ENCODE measurements at regions not wholly inside any gene's neighbourhood (a gene's known extent, or its start where the extent isn't known, plus 50 kb on each side); places are given as distances from the start of the nearest gene placed in this dataset.

DNA sequence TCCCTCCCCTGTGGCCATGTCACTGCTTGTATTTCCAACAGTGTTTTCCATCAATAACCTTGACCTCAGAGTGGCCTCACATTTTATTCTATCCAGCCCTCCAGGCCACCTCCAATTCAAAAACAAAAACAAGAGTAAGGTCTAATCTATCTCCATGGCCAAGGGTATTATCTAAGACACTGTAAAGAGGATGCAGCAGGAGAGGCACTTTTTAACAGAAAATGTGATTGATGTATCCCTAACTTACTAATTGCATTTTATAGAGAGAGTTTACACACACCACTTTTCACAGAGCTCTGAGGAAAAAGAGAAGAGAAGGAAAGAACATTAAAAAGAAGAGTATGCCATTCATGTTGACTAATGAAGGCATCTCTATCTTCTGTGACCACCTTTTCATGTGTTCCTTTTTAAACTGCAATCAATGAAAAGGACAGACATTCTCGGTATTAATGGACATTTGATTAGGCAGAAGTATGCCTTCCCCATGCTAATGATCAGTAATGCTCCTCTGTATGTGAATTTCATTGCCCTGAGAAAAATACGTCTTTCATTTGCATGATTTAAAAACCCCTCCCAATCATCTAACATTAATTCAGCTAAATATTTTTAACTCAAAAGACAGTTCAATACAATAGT lies 653.3 kb upstream of the POU3F3 start:
- H3K9me3 Mint-ChIP-seq, result no peaks in the 10 kb centered on the region
- H3K27ac Mint-ChIP-seq, result no peak overlapping the region
- intact Hi-C loops (cut with micrococcal nuclease), result no loop called here
- DNase-seq (no peak), ATAC-seq (ENCODE audit: low read depth) (no peak)
- CTCF ChIA-PET, result no interaction called here
- no peaks in the 10 kb centered on the region for H3K36me3 Mint-ChIP-seq (ENCODE audit: low read depth)
- no peaks in the 10 kb centered on the region for H3K27me3 Mint-ChIP-seq
- no peak overlapping the region for H3K4me3 Mint-ChIP-seq
- H3K4me1 Mint-ChIP-seq, result no peaks in the 10 kb centered on the region
- TF ChIP-seq, protein P1, sequence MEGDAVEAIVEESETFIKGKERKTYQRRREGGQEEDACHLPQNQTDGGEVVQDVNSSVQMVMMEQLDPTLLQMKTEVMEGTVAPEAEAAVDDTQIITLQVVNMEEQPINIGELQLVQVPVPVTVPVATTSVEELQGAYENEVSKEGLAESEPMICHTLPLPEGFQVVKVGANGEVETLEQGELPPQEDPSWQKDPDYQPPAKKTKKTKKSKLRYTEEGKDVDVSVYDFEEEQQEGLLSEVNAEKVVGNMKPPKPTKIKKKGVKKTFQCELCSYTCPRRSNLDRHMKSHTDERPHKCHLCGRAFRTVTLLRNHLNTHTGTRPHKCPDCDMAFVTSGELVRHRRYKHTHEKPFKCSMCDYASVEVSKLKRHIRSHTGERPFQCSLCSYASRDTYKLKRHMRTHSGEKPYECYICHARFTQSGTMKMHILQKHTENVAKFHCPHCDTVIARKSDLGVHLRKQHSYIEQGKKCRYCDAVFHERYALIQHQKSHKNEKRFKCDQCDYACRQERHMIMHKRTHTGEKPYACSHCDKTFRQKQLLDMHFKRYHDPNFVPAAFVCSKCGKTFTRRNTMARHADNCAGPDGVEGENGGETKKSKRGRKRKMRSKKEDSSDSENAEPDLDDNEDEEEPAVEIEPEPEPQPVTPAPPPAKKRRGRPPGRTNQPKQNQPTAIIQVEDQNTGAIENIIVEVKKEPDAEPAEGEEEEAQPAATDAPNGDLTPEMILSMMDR (IDR thresholded peaks at IDR 0.05), result no peak
- POLR2A ChIA-PET, result no interaction called here

DNA sequence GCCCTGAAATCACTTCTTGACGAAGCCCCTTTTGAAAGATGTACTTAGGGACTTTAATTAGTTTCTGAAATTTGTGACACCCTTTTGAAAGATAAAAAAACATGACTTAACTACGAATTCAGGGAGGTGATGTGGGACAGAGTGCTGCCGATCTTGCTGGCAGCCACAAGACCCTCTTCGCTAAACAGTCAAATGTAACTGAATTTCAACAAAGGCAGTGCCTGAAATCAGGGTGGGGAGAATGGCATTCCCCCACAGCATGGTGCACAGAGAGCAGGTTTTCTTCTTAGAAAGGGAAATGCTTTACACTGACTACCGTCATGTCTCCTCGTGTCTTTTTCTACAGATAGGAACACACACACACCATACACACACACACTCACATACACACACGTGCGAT lies 640.2 kb upstream of the POU3F3 start:
- Mint-ChIP-seq H3K27me3 (no peaks in the 10 kb centered on the region), H3K4me3 (no peak overlapping the region), H3K27ac (no peak overlapping the region), H3K9me3 (no peaks in the 10 kb centered on the region), H3K36me3 (ENCODE audit: low read depth) (no peaks in the 10 kb centered on the region), H3K4me1 (no peaks in the 10 kb centered on the region)
- no peak for ATAC-seq (ENCODE audit: low read depth)
- DNase-seq, result no peak
- ChIA-PET CTCF (no interaction called here), POLR2A (no interaction called here)
- intact Hi-C loops (cut with micrococcal nuclease), result no loop called here
- TF ChIP-seq, protein P1 (IDR thresholded peaks at IDR 0.05), result no peak

DNA sequence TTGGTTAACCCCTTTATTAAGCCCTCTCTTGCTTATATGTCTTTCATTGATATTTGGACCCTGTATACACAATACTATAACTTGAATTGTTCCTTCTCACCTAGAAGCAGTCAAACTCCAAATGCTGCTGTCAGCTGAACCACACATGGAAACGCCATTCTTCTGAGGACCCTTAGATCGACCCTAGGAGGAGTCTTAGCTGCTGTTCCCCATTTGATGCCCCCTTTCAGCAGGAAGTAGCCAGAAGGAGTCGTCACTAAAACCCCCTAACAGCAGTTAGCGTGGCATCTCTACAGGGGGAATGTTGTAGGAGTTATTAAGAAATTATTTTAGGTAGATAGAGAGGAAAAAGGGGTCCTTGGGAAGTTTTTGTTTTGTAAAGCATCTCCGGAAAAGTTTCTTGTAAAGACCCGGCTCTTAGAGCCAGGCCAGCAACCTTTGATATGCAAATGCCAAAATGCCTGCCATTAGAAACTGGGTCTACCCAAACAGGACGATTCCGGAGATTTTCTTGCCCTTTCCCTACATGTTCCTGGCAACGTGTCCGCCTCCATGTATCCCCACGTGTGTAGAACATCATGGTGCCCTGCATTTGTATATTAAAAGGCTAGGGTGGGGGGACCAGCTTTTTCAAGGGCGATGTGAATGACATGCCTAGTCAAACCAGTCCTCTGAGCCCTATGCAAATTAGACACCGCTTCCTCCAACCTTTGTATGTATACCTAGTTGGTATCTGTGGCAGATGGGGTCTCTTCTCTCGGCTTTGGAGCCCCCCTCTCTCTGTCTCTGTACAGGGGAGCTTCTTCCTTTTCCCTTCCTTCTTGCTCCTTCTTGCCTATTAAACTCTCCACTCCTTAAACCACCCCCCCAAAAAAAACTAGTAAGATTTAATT lies 638.4 kb upstream of the POU3F3 start:
- TF ChIP-seq, protein P1 (IDR thresholded peaks at IDR 0.05), result no peak
- H3K36me3 Mint-ChIP-seq (ENCODE audit: low read depth), result no peaks in the 10 kb centered on the region
- CTCF ChIA-PET, result no interaction called here
- ATAC-seq (ENCODE audit: low read depth) (no peak), DNase-seq (no peak)
- H3K9me3 Mint-ChIP-seq, result no peaks in the 10 kb centered on the region
- H3K4me1 Mint-ChIP-seq, result no peaks in the 10 kb centered on the region
- no peak overlapping the region for H3K27ac Mint-ChIP-seq
- H3K4me3 Mint-ChIP-seq, result no peak overlapping the region
- intact Hi-C loops (cut with micrococcal nuclease), result no loop called here
- POLR2A ChIA-PET, result no interaction called here
- H3K27me3 Mint-ChIP-seq, result no peaks in the 10 kb centered on the region

DNA sequence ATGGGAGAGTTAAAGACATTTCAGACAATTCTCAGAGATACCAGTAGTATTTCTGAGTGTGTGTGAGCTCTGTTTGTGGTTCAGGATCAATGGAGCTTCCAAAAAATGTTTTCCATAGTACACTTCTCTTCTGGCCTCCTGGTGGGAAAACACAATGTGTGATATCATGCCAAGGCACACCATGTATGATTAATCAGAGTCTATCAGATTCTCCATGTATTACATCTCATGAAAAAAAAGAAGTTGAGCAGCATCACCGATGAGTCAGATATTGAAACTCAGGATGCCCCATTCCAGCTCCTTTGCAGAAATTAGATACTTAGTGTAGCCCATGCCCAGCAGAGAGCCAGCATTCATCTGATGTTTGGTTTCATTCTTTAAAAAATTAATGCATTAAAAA lies 620.3 kb upstream of the POU3F3 start:
- ChIA-PET CTCF (no interaction called here), POLR2A (no interaction called here)
- ATAC-seq (ENCODE audit: low read depth), result no peak

DNA sequence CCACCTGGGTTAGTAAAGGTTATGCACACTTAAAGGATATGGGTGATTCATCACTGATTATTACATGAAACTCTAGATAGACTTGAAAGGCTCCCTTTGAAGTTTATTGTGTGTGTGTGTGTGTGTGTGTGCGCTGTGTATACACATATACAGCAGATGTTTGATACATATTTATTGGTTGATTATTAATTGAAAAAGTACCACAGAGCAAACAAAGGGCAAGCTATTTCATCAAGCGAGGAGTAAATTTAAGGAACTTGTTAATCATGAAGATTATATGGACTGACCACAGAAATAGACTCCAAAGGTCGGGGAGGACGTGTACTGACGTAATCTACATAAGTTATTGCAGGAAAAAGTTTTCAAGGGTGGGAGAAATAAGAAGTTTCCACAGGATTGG lies 617.4 kb upstream of the POU3F3 start:
- H3K27ac Mint-ChIP-seq, result no peak overlapping the region
- CTCF ChIA-PET, result no interaction called here
- POLR2A ChIA-PET, result no interaction called here
- no peaks in the 10 kb centered on the region for H3K27me3 Mint-ChIP-seq
- ATAC-seq (ENCODE audit: low read depth) (no peak), DNase-seq (no peak)
- peaks cover 11% of the 10 kb centered on the region for H3K9me3 Mint-ChIP-seq
- no peaks in the 10 kb centered on the region for H3K36me3 Mint-ChIP-seq (ENCODE audit: low read depth)
- H3K4me1 Mint-ChIP-seq, result no peaks in the 10 kb centered on the region
- TF ChIP-seq, protein P1 (IDR thresholded peaks at IDR 0.05), result no peak
- H3K4me3 Mint-ChIP-seq, result no peak overlapping the region
- intact Hi-C loops (cut with micrococcal nuclease), result no loop called here

More for the DNA sequence above, 620.3 kb upstream of the POU3F3 start:
- H3K27ac Mint-ChIP-seq, result no peak overlapping the region
- DNase-seq, result no peak
- TF ChIP-seq, protein P1 (IDR thresholded peaks at IDR 0.05), result no peak
- no peaks in the 10 kb centered on the region for H3K36me3 Mint-ChIP-seq (ENCODE audit: low read depth)
- no peak overlapping the region for H3K4me3 Mint-ChIP-seq
- no peaks in the 10 kb centered on the region for H3K4me1 Mint-ChIP-seq
- no peaks in the 10 kb centered on the region for H3K27me3 Mint-ChIP-seq
- intact Hi-C loops (cut with micrococcal nuclease), result no loop called here
- peaks cover 2% of the 10 kb centered on the region for H3K9me3 Mint-ChIP-seq
